WTC11 (cell line): ENCODE measurements at regions not wholly inside any gene's neighbourhood (a gene's known extent, or its start where the extent isn't known, plus 50 kb on each side); places are given as distances from the start of the nearest gene placed in this dataset.

ENCODE experiments used
- ATF2 ChIP-seq: sonication (generic); formaldehyde crosslinking; IDR thresholded peaks from 2 replicates; pipeline ENCODE4 v1.8.1; 2022; ENCODE audit warnings: low read depth, missing genetic modification reagents, borderline replicate concordance
- CTCF ChIP-seq: fragments of 200-600 bp; IDR thresholded peaks from 2 replicates; pipeline ENCODE4 v1.8.0; 2022; ENCODE audit warnings: antibody characterized with exemption

- TF ChIP-seq ATF2 (CRISPR knock-in tag) (no peak), CTCF (no peak)
Observed at GRCh38 chr1:164967300-164967699, 389.2 kb downstream of the LMX1A start.
